ENCODE measurements at regions not wholly inside any gene's neighbourhood (a gene's known extent, or its start where the extent isn't known, plus 50 kb on each side); places are given as distances from the start of the nearest gene placed in this dataset.

DNA sequence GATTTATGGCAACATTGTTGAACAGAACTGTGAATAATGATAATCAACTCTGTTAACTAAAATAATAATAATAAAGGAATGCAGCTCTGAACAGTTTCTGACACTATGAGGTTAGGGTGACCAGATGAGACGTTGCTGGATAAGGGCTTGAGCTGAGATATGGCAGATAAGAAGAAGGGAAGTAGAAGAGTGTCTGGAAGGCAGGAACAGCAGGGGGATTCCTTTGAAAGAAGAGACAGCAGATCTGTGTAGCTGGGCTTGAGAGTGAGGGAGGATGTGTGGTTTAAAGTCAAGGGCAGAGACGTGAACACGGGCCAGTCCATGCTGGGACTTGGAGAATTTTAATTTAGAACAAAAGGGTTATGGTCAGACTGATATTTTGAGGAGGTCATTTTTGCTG lies 273.1 kb upstream of the SLC14A2 start:
- BruUV-seq (replicated peaks): no TSS peak
- FAIRE-seq (no peak), DNase-seq (ENCODE audit: low read depth, low spot score) (no peak), ATAC-seq (no peak)
- Histone ChIP-seq H3K79me2 (ENCODE audit: control insufficient read depth, insufficient read depth, low read length) (no peaks in the 10 kb centered on the region), H3K4me2 (ENCODE audit: control insufficient read depth, insufficient read depth) (no peak overlapping the region), H3K27me3 (replicated peaks in 1 of 2; ENCODE audit: control insufficient read depth in 2 of 2, insufficient read depth in 2 of 2, low read length in 1 of 2) (no peaks in the 10 kb centered on the region), H3K27ac (ENCODE audit: control insufficient read depth, insufficient read depth) (no peak overlapping the region), H3K9me3 (replicated peaks; ENCODE audit: control insufficient read depth, insufficient read depth, low read length) (no peaks in the 10 kb centered on the region), H3K4me3 (no peak overlapping the region), H4K20me1 (ENCODE audit: control insufficient read depth, insufficient read depth) (no peaks in the 10 kb centered on the region), H3K9ac (ENCODE audit: control insufficient read depth, insufficient read depth, low read length) (no peak overlapping the region), H3K4me1 (ENCODE audit: control insufficient read depth, insufficient read depth, low read length) (no peaks in the 10 kb centered on the region), H2AFZ (ENCODE audit: control insufficient read depth, low read depth, low read length) (no peak overlapping the region), H3K36me3 (ENCODE audit: control insufficient read depth in 2 of 2, insufficient read depth in 2 of 2, low read length in 1 of 2) (no peaks in the 10 kb centered on the region)
- ChIA-PET CTCF (interaction anchor here (0.7 kb wide), 1 partner anchor 874 kb away, joined by 3 read pairs; no protein-coding TSS in a partner anchor), POLR2A (no interaction called here), RAD21 (ENCODE audit: unreplicated experiment) (no interaction called here), SMC1A (ENCODE audit: uncharacterized antibody, unreplicated experiment) (no interaction called here)
- in situ Hi-C loops (cut with MboI): no loop called here
- intact Hi-C loops (cut with micrococcal nuclease; ENCODE audit: unreplicated experiment): no loop called here
- 0% methylated on average over 3 of the region's 3 CpGs for WGBS (ENCODE audit: insufficient coverage, insufficient replicate concordance, low lambda C conversion rate, missing lambda C conversion rate)
- TF ChIP-seq SMC3 (IDR thresholded peaks at IDR 0.05; ENCODE audit: borderline replicate concordance, low read length) (no peak), MTA2 (IDR thresholded peaks at IDR 0.05; ENCODE audit: low read depth) (no peak), FOXM1 (IDR thresholded peaks at IDR 0.05; ENCODE audit: low read depth, low read length) (no peak), JUNB (IDR thresholded peaks at IDR 0.05) (no peak), CHD4 (IDR thresholded peaks at IDR 0.05) (no peak), RAD21 (IDR thresholded peaks at IDR 0.05; ENCODE audit: insufficient read depth, low read depth, low read length) (no peak), STAT1 (conservative IDR thresholded peaks at IDR 0.05) (no peak), TCF7 (IDR thresholded peaks at IDR 0.05; ENCODE audit: borderline replicate concordance) (no peak), SMAD1 (IDR thresholded peaks at IDR 0.05; ENCODE audit: low read depth, partially characterized antibody) (no peak), ZNF622 (IDR thresholded peaks at IDR 0.05) (no peak), MYC (IDR thresholded peaks at IDR 0.05; ENCODE audit: insufficient read depth, insufficient read length, insufficient replicate concordance, low read length, severe bottlenecking) (no peak), RELA (IDR thresholded peaks at IDR 0.05; ENCODE audit: borderline replicate concordance, partially characterized antibody) (no peak), TCF3 (IDR thresholded peaks at IDR 0.05; ENCODE audit: borderline replicate concordance, insufficient read depth, low read depth, low read length) (no peak), NFIC (IDR thresholded peaks at IDR 0.05; ENCODE audit: low read depth, low read length) (no peak)
- TF ChIP-seq, protein P1, sequence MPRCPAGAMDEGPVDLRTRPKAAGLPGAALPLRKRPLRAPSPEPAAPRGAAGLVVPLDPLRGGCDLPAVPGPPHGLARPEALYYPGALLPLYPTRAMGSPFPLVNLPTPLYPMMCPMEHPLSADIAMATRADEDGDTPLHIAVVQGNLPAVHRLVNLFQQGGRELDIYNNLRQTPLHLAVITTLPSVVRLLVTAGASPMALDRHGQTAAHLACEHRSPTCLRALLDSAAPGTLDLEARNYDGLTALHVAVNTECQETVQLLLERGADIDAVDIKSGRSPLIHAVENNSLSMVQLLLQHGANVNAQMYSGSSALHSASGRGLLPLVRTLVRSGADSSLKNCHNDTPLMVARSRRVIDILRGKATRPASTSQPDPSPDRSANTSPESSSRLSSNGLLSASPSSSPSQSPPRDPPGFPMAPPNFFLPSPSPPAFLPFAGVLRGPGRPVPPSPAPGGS (IDR thresholded peaks at IDR 0.05; ENCODE audit: borderline replicate concordance, insufficient read depth, low read depth, low read length, poor library complexity, severe bottlenecking): no peak
- TF ChIP-seq, protein P2, sequence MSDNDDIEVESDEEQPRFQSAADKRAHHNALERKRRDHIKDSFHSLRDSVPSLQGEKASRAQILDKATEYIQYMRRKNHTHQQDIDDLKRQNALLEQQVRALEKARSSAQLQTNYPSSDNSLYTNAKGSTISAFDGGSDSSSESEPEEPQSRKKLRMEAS (IDR thresholded peaks at IDR 0.05; ENCODE audit: low read depth, low read length): no peak

All from GM12878 (cell line).